HS-5 (cell line): ENCODE measurements at regions not wholly inside any gene's neighbourhood (a gene's known extent, or its start where the extent isn't known, plus 50 kb on each side); places are given as distances from the start of the nearest gene placed in this dataset.

Source experiments
- DNase-seq: peaks from one replicate; pipeline ENCODE4 v3.0.0-alpha.2; 2012; ENCODE audit warnings: low read depth

DNA sequence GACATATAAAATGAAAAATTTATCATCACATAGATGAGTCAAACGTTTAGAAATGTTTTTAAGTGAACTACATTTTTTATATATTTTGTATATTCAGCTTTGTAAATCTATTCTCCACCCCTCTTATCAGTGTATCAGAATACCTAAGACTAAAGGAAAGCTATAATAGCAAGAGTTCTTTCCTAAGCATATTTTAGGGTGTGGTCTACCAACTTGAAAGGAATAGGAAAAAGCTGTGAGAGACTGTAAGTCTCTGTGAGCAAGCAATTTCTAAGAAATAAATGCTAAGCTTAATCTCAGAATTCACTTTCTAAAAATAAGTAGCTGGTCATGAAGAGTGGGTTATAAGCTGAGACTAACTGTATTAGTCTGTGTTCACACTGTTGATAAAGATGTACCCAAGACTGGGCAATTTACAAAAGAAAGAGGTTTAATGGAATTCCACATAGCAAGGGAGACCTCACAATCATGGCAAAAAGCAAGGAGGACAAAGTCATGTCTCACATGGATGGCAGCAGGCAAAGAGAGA lies 175.4 kb upstream of the PREP start:
- no peak for DNase-seq

DNA sequence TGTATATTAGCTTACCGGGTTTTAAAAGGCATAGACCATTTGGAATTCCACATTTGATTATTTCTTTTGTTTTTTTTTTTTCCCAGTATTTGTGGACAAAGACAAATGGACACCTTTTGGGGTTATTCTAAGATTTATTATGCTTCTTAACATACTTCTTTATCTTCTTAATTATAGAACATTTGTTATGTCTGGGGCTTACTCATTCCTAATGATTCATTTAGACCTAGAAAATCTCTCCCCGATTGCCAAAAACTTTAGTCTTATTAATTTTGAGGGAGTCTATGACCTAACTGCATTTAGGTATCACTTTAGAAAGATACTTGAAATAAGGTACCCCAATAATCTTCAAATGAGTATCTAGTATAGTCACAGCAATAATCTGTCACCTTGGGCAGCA lies 170.7 kb upstream of the PREP start:
- no peak for DNase-seq

DNA sequence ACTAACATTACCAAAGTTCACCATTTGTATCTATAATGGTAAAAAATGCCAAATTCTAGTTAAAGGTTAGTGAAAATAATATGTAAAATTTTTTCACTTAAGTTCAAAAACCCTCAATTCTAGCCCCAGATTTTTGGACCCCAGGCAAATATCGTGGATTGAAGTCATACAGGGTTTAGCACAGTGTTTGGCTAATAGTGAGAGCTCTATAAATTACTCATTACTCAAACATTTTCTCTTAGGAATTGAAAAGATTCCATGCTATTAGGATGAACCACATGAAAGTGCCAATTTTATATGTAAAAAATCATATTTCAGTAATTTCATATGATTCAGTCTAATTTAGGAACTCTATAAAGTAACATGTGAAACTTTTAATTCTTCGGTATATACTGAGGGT lies 170.3 kb upstream of the PREP start:
- no peak for DNase-seq

DNA sequence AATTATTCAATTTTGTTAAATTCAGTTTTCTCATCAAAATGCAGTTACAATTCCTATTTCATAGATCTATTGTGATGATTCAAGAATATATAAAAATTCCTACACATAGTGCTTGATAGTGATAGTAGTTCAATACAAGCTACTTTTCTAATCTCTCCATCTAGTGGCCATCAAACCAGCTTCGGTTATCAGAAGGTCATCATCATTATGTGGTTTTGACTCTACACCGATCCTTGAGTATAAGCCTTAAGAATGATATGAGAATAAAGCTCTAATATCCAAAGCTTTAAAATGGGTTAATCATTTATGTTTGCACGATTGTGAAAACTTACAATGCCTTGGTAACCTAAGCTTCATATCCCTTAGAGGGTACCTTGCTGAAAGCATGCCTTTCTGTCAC lies 167.5 kb upstream of the PREP start:
- no peak for DNase-seq

DNA sequence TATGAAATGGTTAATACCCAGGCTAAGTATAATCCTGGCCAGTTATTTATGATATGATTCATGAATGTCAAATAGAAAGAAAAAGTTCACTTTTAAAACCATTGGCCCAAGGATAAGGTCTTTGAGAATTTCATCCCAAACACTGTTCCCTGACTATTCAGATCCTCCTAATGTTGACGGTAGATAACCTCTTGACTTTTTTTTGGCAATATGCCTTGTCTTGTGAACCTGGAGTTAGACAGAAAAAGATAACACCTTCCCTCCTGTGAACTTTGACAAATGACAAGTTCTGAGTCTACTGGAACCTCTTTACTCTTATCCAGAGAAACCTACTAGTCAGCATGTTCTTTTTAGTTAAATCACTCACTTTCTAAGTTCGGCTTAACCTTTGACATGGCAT lies 166.8 kb upstream of the PREP start:
- DNase-seq = no peak

DNA sequence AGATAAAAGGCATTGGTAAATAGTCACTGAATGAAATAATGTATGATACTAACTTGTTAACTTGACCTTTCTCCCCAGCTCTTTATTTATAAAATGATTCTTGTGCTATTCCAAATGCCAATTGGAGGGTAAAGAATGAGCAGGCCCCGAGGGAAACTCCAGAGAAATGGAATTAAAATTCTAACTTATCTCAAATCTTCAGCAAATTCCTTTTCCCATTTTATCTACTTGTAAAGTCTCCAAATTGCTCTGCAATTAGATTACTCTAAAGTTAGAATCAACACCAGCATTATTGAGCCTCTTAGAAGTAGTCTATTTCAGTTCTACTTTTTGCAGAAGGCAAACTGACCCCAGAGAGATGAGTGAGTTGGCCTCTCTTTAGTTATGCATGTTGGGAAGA lies 165.9 kb upstream of the PREP start:
- DNase-seq = no peak

DNA sequence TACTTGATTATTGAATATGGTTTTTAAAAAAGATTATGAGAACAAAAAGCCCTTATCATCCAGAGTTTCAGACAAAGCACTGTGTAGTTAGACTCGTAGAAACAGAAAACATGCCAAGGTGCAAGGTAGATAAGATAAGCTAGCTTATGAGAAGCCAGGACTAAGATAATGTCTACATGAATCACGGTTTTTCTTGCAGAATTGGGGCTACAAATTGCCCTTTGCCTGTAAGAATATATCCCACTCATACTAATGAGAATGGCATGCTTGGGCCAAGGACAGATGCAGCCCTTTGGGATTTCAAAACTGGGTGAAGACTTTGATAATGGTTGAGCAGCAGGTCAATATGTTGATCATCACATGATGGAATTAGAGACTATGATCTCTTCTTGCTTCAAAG lies 165.3 kb upstream of the PREP start:
- DNase-seq = no peak

DNA sequence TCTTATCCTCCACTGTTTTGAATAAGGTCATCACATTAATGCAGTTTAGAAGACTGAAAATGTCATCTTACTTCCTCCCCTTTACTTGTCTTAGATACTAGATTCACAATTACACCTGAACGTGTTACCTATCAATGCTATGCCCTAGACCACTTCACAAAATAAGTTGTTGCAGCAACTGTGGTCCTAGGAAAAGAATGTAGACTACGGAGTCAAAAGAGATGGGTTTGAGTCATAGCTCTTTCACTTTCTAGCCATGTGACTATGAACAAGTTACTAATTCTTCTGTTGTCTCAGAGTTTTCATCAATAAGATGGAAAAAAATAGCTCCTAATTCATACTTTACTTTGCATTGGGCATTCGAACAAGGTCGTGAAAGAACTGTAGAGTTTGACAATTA lies 164.3 kb upstream of the PREP start:
- no peak for DNase-seq

DNA sequence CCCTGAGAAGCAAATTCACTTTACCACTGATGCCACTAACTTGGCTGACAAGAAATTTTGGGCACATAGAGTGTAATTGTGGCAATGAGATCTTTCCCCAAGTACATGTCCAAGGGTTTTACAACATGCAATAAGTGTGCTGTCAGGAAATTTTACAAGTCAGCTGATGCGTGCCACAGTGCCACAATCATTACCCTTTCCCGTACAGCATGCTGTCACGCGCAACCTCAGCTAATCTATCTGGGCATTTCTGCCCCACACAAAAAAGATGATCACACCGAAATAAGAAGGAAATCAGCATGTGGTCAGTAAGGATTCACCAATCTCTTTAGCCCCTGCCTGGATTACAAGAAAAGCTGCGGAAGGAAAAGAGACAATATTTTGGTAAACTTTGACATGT lies 163.6 kb upstream of the PREP start:
- DNase-seq = no peak

DNA sequence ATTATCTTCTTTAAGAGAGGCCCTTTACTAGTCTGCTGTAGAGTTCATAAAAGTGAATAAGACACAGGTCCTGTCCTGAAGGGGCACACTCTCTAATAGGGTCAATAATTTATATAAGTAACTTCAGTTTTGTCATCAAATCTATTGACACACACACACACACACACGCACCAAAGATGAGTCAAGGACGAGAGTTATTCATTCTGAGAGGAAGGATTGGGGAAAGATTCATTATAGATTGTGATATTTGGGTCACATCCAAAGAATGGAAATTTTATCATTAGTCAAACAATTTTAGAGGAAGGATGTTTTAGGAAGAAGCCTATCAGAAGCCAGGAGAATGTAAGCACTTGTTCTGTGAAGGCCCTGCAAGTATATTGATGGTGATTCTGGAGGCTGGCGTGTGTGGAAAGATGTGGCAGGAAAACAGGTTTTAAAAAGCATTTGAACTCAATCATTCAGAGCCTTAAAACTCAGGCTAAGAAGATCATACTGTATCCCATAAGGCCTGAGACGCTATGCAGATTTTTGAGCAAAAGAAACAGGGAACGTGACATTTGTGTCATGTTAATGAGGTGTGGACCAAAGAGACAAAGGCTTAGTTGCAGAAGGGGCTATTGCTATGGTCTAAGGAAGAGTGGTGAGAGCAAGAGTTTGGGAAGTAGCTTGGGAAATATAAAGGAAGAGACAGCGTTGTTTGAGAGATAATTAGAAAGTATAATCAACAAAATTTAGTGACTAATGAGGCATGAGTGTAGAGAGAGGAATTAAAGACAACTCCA lies 161.4 kb upstream of the PREP start:
- no peak for DNase-seq

DNA sequence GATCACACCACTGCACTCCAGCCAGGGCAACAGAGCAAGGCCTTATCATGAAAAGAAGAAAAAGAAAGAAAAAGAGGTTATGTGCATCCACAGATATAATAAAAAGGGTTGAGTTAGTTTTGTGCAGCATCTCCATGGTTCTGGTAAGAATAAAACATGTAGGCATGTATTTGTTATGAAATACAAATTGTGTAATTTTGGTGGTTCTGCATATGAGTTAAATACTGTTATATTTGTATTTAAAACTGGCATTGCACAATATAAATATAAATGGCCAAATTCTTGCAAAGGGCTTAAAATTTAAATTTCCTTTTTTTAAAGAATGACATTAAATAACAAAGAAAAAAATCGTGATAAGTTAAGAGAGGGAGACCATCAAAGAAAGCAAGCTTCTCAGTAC lies 159.1 kb upstream of the PREP start:
- no peak for DNase-seq

DNA sequence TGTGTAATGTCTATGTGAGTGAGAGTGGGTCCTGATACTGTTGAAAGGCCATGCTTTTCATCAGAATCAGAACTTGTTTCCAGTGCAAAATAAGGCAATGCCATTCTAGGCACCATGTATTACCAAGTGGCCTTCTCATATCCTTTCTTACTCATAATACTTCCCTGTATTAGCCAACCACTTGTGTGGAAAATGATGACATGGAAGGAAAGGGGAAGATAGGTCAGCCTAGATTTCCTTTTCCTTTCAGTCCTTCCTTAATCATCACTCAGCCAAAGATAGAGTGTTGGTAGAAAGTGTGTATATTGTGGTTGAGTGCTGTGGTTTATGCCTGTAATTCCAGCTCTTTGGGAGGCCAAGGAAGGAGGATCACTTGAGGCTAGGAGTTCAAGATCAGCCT lies 158.6 kb upstream of the PREP start:
- DNase-seq = no peak

DNA sequence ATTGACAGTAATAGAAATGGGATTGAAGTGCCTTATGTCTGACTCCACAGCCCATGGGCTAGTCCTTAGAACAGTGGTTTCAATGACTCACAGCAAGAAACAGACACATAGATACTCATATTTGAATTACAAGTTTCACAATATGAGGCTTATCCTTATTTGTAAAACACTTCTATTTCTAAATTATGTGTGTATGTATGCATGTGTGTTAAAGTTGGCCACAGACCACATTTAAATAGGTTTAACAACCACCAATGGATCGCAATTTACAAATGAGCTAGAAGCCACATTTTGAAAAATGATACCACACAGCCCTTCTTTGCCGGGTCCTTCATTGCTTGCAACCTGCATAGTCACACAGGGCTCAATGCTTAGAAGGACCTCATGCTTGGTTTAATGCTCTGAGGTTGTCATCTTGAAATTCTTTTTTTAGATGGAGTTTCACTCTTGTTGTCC lies 157.8 kb upstream of the PREP start:
- no peak for DNase-seq

DNA sequence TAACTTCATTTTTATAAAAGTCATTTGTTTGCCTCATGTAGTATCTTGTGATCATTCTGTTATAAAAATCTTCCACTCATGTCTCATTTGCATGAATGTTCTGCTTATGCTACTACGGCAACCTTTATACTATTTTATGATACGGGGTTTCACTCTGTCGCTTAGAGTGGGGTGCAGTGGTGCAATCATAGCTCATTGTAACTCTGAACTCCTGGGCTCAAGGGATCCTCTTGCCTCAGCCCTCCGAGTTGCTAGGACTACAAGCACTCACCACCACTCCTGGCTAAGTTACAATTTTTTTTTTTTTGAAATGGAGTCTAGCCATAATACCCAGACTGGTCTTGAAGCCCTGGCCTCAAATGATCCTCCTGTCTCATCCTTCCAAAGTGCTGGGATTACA lies 154.4 kb upstream of the PREP start:
- DNase-seq = no peak

DNA sequence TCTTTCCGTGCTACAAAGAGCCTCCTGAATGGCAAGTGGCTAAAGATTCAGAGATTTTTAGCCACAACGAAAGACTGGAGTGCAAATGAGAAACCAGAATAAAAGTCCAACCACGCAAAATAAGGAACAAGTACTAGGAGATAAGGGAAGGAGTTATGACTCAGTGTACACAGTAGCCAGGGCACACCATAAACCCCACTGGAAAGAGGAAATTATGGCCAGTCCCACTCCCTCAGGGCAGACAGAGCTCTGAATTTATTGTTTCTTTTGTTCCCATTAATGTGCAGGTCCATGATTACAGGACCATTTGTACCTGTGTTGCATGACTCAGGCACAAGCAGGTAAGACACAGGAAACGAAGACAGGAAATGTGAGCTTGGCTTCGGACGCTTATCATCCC lies 150.3 kb upstream of the PREP start:
- DNase-seq = no peak

DNA sequence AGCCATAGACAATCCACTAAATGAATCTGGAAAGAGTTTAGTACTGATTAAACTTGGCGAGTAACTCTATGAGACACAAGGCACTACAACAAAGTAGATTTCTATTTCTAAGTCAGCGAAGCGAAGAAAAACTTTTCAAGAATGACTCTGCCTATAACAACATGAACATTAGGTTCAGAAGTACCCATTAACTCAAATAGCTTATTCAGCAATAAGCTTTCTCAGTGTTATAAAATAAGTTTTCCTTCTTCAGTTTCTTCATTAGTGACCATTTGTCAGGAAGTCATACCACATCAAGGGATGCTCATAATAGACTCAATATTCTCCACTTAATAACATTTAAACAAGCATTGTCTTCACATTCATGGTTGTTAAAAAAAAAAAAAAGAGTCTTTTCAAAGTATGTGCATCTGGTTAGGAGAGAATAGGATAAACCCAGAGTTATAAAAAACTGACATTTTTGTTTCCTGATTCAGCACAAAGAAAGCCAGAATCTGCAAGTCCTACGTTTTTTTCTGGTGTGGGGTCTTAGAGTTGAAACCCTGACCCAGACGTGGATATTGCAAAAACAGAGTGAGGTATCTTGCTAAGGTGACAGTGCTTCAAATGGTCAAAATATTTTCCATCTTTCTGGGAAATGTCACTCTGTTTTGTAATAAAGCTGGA lies 148.2 kb upstream of the PREP start:
- no peak for DNase-seq

DNA sequence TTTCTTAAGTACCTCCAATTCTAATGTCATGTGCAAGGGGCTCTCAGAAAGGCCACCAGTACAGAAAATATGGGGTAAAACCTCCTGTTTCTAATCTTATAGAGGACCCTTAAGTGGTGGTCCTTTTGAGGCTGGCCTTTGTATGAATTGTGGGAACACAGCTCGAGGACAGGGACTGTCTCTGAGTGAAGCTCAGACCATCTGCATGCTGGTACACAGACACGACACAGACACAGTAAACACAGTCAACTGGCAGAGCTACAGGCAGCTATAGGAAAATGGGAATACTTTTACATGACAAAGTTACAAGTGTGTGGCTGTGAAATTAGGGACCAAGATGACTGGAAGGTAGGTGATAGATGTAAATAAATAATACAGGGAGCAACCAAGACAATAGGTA lies 143.9 kb upstream of the PREP start:
- no peak for DNase-seq

DNA sequence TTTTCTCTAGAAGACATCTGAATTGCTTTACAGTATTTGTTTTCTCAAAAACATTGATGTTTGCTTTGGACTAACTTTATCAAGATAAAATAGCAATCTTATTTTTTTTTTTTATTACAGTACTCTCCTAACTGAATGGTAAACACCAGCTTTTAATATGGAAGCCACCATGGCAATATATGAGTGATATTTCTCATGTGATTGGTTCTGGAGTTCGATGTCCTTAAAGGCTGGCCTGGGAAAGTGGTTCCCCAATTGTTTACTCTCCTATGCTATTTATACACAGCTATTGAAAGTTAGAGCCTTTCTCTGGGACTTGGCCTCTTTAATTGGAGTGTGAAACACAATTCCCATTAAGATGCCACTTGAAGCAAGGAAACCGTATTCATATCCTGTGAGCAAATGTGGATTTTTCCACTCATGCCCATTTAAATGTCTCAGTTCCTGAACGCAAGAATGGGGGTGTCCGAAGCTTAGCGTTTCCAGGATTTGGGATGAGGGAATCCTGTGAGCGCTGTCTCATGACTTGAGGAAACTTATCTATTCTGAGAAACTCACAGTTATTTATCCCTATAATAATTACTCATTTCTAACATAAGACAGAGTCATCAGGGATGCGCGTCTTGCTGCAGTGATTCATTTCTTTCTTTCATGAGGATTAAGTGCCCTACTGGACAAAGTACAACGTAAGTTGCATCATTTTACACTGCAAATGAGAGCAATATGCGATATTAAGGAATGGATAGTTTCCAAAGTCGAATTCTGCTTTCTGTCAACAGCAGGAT lies 143.3 kb upstream of the PREP start:
- DNase-seq = peak; percentile 68

DNA sequence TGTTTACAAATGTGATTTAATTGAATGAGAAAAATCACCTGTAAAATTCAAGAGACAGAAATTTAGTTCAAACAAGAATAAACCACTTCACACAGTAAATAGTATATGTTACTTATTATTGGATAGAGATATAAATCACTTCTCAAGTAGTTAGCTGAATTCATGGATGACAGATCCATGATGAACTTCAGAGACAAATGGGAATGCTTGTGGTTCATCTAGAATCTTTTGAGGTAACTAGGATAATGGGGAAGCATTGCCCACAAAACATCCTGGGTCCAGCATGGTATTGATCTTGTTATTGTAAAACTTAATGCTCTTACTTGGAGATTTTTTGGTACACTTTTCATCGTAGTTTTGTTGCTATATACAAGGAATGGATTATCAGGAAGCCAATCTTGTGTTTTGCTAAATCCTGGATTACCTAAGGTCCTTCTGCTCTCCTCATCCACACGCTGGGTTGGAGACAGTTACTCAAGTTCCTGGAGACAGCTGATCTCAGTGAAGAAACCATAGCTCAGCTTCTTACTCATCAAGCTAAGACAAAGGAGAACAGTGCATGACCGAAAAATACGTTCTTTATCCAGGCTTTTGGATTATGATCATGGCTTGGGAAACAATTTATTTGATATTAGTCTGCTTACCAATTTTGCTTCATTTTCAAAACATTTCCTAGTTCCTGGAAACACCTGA lies 142.5 kb upstream of the PREP start:
- DNase-seq = no peak

DNA sequence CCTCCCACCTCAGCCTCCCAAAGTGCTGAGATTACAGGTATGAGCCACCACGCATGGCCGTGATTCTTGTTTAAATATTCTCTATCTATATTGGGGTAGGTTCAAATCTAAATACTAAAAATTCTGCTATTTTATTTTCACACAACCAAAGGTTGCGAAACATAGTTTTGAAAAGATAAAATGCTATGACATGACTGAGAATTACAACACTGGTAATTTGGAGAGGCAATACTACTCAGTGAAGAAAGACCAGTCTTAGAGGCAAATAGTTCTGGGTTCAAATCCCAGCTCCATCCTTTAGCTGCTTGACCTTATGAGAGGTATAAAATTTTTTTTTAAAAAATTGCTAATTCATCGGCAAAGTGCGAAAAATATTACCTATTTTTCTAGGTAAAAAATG lies 137.0 kb upstream of the PREP start:
- no peak for DNase-seq

DNA sequence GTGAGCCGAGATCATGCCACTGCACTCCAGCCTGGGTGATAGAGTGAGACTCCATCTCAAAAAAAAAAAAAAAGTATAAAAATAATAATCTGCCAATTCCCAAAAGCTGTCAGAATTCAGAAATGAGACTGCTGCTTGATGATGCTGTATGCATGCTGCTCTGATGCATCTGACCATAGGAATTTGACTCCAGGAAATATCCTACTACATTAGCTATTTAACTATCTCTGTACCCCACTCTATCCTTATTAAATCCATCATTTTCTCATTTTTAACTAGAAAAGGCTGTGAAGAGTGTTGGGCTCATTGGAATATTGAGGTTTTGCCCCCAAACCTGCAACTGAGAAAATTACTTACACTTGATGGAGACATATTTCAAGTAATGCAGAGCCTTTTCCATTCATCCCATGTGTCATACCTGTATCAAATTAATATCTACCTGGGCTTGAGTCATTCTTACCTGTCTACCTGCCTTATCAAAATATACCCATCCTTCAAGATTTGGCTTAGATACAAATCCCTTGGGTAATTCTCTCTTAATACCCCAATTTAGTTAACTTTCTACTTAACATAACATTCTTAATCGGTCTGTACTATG lies 135.2 kb upstream of the PREP start:
- DNase-seq = no peak

DNA sequence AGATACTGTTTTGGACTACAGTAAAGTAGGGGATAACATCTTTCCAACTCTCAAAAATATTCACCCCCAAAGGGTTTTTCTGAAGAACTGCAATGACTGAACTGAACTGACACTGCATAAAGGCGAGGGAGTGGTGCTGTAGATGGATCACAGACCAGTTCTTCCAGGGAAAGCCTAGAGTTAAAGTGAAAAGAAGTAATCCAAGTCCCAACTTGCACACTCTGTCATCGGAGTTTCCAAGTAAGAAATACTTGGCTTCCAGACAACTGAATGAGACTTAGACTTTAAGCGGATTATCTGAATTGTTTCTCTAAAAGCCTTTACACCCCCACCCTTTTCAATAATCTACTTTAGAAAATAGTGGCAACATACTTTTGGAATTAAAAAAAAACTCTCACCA lies 134.1 kb upstream of the PREP start:
- no peak for DNase-seq
